ENCODE measurements at regions not wholly inside any gene's neighbourhood (a gene's known extent, or its start where the extent isn't known, plus 50 kb on each side); places are given as distances from the start of the nearest gene placed in this dataset.
"Not testable (repeated sequence)": the region's sequence is repeated elsewhere in the genome, so short reads cannot be mapped to it uniquely, and the experiment has no call there.

- peak; percentile 71 for DNase-seq (ENCODE audit: low read depth)
Observed at GRCh38 chr3:30511524-30512251, 94.7 kb upstream of the TGFBR2 start.

GRCh38 chr3:30512576-30512975, 93.8 kb upstream of the TGFBR2 start:
- DNase-seq (ENCODE audit: low read depth), result no peak

DNA sequence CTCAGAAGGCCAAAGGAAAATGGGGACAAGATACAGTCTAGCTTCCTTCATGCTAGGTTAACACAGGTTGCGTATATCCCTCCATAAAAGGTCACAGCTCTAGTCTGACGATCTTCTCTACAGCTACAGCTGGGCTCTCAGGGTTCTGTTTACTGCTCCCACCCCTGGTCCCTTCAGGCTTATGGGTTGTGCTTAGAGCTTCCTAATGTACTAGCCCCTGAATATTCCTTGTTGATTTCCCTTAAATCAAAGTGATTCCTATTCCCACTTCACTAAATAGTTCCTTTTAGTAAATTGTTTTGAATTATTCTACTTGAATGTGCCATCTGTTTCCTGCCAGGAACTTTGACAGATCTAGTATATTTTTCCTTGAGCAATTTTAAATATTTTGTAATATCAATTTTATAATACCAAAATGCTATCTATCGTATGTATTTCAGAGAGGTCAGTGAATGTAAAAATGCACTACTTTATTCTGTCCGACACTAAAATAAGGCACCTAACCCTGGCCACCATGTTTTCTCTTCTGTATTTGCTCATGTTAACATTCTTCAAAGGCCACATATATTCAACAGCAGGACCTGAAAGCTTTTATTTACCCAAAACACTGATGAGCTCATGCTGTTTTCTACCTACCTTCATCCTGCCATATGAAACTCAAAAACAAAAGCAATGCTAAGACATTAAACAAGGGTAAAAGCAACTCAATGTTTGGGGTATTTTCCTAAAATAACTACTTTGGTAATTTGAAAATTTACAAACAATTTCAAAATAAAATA, 92.8 kb upstream of the TGFBR2 start:
- DNase-seq (ENCODE audit: low read depth), result no peak

- no peak for DNase-seq (ENCODE audit: low read depth)
Observed at GRCh38 chr3:30516238-30516637, 90.2 kb upstream of the TGFBR2 start.

GRCh38 chr3:30518181-30518864, 88.1 kb upstream of the TGFBR2 start:
- no peak for DNase-seq (ENCODE audit: low read depth)

GRCh38 chr3:30518872-30519271, 87.5 kb upstream of the TGFBR2 start:
- DNase-seq (ENCODE audit: low read depth), result no peak

- no peak for DNase-seq (ENCODE audit: low read depth)
Observed at GRCh38 chr3:30520699-30521098, 85.7 kb upstream of the TGFBR2 start.

DNA sequence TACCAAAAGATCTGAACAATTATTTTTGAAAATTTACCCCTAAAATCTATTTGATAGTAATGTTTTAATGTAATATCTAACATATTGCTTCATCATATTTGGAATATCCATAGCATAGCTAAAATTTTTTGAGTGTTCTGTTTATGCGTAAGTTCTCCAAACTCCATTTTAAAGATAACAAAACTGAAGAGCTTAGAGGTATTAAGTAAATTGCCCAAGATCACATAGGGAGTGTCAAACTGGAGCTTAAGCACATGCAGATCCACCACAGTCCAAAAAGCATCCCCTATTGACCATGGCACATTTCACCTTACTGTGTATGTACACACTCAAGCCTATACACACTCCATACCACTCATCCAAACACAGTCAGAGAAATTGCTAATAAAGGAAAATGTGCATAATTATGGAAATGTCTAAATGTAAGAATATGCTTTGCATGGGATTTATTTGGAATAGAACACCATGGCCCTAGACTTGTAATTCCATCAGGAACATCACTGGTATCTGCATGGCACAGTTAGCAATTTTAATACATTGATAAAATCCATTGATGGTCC, 85.2 kb upstream of the TGFBR2 start:
- no peak for DNase-seq (ENCODE audit: low read depth)

DNA sequence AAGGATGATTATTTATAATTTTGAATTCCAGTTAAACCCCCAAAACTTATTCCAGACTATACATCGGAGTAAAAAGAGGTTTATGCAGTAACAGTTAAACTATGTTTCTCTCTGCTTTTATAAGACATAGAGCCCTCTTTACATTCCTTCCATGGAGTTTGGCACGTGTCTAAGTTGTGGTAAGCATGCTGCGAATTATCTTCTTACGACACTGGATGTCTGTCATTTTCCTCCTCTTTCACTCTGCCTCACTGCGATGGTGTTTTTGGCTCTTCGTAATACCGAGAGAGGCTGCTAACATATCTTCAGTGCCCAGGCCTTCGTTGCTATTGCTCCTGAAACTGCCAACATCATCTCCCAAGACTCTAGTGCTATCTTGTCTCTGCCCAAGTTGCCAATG, 83.9 kb upstream of the TGFBR2 start:
- DNase-seq (ENCODE audit: low read depth), result no peak

DNA sequence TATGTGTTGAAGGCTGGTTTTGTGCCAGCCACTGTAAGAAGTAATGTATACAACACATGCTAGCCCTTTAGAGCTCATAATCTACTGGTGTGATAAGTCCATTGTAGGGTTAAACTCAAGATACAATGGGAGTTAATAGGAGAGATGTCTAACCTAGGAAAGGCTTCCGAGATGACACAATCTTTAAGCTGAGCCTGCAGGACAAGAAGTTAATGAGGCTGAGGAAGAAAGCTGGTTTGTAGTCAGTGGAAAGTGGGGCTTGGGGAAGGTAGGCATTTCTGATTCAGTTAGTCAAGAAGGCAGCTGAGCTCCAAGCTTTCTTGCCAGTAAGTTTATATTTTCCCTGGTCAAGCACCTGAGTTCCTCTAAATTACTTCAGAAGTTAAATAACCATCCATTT, 83.0 kb upstream of the TGFBR2 start:
- DNase-seq (ENCODE audit: low read depth), result no peak

DNA sequence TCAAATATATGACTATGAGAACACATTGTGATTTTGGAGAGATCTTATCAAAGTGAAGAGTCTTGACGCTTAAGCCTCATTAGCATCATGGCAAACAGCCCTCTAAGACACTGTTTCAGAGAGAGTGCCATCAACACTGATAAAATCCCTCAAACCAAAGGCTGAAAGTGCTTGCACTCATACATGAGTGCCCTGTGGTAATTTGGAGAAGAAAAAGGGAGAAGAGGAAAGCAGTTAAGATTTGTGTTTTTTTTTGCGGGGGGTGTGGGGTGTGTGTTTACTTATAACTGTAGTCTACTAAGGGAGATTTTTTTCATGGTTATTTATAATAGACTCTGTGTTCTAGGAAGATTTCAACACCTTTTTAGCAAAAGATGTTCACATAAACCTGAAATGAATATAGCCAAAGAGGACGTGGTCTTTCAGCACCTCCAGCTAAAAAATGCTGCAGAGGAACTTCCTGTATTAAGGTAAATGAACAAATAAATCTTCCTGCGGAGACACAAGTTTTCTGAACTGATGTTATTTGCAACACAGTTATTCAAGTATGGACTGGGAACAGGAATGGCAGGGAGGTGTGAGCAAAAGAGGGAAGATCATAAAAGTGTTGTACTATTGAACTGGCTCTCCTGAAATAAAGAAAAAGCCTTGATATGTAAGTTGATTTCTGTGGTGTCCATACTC, 81.9 kb upstream of the TGFBR2 start:
- no peak for DNase-seq (ENCODE audit: low read depth)

- no peak for DNase-seq (ENCODE audit: low read depth)
Observed at GRCh38 chr3:30526031-30526430, 80.4 kb upstream of the TGFBR2 start.

DNA sequence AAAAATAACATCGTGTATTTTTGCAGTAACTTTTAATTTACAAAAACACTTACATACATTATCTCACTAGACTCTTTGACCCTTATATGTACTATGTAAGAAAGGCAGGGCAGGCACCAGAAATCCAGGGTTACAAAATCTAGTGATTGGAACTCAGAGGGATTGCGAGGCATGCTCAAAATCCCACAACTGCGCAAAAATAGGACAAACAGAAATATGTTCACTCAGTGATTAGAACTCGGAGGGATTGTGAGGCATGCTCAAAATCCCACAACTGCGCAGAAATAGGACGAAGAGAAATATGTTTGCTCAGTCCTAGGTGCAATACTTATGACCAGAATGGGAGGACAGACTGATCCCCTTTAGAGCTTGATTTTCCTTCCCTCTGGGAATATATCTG, 79.2 kb upstream of the TGFBR2 start:
- no peak for DNase-seq (ENCODE audit: low read depth)

- no peak for DNase-seq (ENCODE audit: low read depth)
Observed at GRCh38 chr3:30527720-30528119, 78.7 kb upstream of the TGFBR2 start.

- no peak for DNase-seq (ENCODE audit: low read depth)
Observed at GRCh38 chr3:30530084-30530483, 76.3 kb upstream of the TGFBR2 start.

GRCh38 chr3:30531017-30531570, 75.3 kb upstream of the TGFBR2 start:
- DNase-seq (ENCODE audit: low read depth), result no peak

- peak; percentile 23 for DNase-seq (ENCODE audit: low read depth)
Observed at GRCh38 chr3:30535525-30535924, 70.9 kb upstream of the TGFBR2 start.

DNA sequence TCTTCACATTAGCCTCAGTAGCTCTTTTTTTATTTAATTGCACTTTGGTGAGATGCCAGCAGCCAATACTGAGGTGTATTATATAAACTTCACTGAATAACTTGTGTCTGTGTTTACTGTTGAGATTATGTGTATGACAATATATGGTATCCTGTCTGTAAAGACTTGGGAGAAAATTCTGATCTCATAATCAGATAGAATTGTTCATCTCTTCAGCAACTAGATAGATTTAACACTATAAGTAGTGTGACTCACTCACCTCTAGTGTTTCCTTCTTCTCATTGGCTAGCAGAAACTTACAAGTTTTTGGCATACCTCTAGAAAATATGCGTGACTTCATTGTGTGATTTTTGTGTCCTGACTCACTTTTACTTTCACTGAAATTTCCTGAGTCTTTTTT, 67.6 kb upstream of the TGFBR2 start:
- no peak for DNase-seq (ENCODE audit: low read depth)

GRCh38 chr3:30539206-30539605, 67.2 kb upstream of the TGFBR2 start:
- DNase-seq (ENCODE audit: low read depth), result no peak

DNA sequence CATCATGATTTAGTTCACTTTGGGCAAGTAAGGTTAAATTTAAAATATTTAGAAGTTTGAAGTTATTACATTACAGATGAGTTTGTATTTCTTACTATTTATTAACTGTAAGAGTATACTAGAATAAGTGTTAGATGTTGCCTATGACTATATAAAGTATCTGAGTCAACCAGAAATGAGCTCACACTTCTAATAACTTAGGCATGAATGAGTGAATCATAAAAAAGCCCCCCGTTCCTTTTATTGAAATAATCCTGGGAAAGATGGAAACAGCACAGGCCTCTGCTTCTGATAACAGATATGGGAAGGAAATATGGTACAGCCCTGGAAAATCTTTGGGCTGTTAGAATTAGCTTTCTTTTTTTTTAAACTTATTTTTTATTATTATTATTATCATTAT, 66.6 kb upstream of the TGFBR2 start:
- DNase-seq (ENCODE audit: low read depth), result no peak

GRCh38 chr3:30541156-30541555, 65.2 kb upstream of the TGFBR2 start:
- not testable (repeated sequence) for DNase-seq (ENCODE audit: low read depth)
